ENCODE measurements at regions not wholly inside any gene's neighbourhood (a gene's known extent, or its start where the extent isn't known, plus 50 kb on each side); places are given as distances from the start of the nearest gene placed in this dataset.
A peak's percentile ranks its signal among the peaks of the same experiment; 100 is the strongest.

DNA sequence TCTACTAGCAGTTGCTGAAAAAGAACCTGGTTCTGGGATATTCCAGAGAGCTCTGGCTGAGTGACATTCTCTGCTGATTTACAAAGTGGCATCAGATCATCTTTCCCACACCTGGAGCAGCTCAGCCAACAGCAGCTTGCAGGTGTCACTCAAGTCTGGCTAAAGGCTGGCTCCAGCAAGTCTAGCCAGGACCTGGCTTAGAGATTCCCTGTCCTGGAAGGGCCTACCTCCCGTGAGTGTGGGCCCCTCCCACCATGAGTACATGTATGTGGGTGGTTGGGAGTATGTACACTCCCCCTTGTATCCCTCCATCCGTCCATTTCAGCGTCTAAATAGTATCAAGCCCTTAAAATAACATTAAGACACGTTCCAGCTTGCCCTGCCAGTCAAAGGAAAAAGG is 539.3 kb upstream of the ID4 start:
- peak; percentile 68 for DNase-seq (ENCODE audit: low read depth, low spot score)
- H3K27ac ChIP-seq: no peak overlapping the region

DNA sequence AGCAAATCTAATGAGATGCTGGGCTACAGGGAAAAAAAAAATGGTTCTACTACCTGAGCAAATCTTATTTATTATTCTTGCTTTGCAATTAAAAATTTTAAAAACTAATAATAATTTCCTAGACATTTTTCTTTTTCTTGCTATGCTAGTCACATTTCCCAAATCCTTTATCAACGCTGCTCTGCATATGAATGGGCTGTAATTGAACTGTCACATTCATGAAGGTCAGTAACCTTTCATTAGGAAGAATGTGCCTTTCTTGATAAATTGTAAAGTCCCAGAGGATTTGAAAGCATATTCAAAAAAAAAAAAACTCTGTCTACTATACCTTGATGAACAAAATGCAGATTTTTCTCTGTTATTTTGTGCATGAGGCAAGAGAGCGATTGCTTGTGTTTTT is 538.7 kb upstream of the ID4 start:
- no peak overlapping the region for H3K27ac ChIP-seq
- no peak for DNase-seq (ENCODE audit: low read depth, low spot score)

DNA sequence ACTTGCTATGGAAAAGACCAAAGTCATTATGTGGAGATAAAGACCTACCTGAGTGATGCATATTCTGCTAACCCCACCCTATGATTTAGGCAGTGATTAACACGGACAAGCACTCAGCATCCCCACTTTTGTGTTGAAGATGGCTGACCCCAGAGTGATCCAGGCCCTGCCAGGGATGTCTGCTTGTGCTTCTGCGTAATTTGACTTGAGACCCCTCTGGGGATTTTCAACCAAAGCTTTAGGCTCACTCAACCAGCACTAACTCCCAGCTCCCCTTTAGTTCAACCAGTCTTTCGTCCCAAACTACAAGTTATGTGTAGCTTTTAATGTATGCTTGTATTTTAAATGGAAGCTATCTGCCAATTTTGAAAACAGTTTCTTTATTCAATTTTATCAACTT is 538.0 kb upstream of the ID4 start:
- DNase-seq (ENCODE audit: low read depth, low spot score): no peak
- no peak overlapping the region for H3K27ac ChIP-seq

DNA sequence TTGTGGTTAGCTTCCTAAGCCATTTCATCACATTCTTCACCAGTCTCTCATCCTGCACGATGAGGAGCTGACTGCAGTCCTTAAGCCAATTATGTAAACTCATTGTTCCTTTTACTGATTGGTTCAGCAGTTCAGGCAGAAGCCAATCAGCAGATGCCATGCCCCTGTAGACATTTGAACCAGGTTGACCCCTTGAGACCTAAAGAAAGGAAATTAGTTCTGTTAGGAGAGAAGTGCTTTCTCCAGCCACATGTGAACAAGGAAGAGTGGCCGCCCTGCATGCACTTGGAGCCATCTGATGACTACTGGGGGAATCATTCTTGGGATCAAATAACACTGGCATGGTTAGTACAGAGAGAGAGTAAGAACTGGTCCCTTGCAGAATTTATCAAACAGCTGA is 535.2 kb upstream of the ID4 start:
- DNase-seq (ENCODE audit: low read depth, low spot score): no peak
- peak overlapping the region; percentile 48 for H3K27ac ChIP-seq

- no peak for DNase-seq (ENCODE audit: low read depth, low spot score)
- no peak overlapping the region for H3K27ac ChIP-seq
Observed at GRCh38 chr6:19303383-19303782, 533.8 kb upstream of the ID4 start.

DNA sequence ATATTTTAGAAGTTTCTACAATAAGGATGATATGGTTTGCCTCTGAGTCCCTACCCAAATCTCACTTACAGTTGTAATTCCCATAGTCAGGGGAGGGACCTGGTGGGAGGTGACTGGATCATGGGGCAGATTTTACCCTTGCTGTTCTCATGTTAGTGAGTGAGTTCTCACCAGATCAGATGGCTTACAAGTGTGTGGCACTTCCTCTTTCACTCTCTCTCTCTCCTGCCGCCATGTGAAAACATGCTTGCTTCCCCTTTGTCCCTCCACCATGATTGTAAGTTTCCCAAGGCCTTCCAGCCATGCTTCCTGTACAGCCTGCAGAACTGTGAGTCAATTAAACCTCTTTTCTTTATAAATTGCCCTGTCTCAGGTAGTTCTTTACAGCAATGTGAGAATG is 527.5 kb upstream of the ID4 start:
- H3K27ac ChIP-seq: no peak overlapping the region
- no peak for DNase-seq (ENCODE audit: low read depth, low spot score)

DNA sequence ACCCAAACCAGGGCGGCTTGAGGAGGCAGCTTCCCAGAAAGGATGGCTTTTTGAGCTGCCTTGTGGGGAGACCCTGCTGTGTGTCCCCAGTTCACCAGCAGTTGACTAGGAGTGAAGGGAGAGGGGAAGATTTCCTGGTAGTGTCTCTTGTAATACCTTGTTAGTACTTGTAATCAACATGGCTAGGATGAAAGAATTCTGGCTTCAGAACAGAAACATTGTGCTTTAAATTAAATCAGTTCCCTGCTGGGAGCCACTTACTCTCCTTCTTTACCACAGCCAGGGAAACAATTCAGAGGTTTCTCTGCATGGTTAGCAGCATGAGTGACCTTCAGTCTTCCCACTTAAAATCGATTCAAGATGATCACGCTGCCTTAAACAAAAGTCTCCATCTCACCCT is 525.4 kb upstream of the ID4 start:
- no peak overlapping the region for H3K27ac ChIP-seq
- DNase-seq (ENCODE audit: low read depth, low spot score): no peak

GRCh38 chr6:19312241-19312978 is 524.8 kb upstream of the ID4 start:
- H3K27ac ChIP-seq: no peak overlapping the region
- DNase-seq (ENCODE audit: low read depth, low spot score): no peak

- no peak overlapping the region for H3K27ac ChIP-seq
- DNase-seq (ENCODE audit: low read depth, low spot score): no peak
Observed at GRCh38 chr6:19317431-19317986, 519.7 kb upstream of the ID4 start.

GRCh38 chr6:19319005-19319404 is 518.2 kb upstream of the ID4 start:
- no peak overlapping the region for H3K27ac ChIP-seq
- DNase-seq (ENCODE audit: low read depth, low spot score): no peak

DNA sequence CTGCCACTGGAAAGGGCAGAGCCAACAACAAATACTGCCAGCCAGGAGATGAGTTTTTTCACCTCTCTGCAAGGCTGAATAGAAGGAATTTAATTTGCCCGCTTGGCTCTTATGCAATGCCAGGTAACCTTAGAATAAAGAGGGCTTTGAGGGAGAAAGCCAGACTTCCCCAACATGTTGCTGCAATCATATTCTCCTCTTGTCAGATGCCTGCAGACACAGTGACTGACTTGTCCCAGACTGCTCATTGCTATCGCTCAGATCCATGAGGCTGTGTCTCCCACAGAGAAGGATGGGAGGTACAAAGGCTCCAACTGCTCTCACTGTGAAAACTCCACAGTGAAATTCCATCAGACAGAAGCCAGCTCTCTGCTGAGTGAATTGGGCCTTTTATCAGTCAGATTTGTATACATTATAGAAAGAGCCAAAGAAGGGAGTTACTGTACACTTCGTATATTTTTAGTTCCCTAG is 517.0 kb upstream of the ID4 start:
- no peak overlapping the region for H3K27ac ChIP-seq
- DNase-seq (ENCODE audit: low read depth, low spot score): no peak

- DNase-seq (ENCODE audit: low read depth, low spot score): no peak
Observed at GRCh38 chr6:19322691-19323485, 514.3 kb upstream of the ID4 start.

DNA sequence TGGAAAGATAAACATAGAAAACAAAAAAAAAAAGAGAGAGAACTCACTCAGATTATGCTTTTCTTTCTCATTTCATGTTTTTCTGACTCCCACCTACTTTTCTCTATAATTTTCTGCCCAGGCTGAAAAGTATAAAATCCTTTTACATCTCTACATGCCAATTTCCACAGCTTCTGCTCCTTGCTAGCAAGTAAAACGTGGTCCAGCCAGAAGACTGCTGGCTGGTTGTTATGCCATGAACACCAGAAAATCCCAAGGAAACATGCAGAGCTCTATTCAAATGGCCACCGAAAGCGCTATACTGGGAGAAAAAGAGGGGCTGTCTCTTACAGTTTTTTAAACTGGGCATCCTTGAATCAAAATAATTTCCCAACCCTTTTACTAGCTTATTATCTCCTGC is 512.8 kb upstream of the ID4 start:
- DNase-seq (ENCODE audit: low read depth, low spot score): no peak
- no peak overlapping the region for H3K27ac ChIP-seq

More at GRCh38 chr6:19322691-19323485, 514.3 kb upstream of the ID4 start:
- H3K27ac ChIP-seq: no peak overlapping the region

GRCh38 chr6:19325335-19325789 is 511.8 kb upstream of the ID4 start:
- no peak overlapping the region for H3K27ac ChIP-seq
- DNase-seq (ENCODE audit: low read depth, low spot score): no peak

- no peak for DNase-seq (ENCODE audit: low read depth, low spot score)
Observed at GRCh38 chr6:19327241-19327640, 509.9 kb upstream of the ID4 start.

DNA sequence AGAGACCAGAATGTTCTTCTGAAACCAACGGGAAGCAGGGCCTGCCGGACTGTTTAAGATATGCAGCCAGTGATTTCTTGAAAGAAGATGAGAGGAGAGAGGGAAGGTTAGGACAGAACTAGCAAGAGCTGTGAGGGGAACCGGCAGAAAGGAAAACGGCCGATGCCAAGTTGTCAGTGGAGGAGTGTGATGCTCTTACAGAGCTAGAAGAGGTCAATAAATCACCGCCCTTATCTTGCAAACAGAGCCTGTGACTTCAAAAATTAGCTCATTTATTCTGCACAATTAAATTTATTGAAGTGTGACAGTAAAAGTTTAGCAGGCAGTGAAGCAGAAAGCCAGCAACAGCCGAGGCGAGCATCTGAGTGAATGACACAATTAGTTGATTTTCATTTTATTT is 509.5 kb upstream of the ID4 start:
- no peak for DNase-seq (ENCODE audit: low read depth, low spot score)
- peak overlapping the region; percentile 7 for H3K27ac ChIP-seq

More at GRCh38 chr6:19327241-19327640, 509.9 kb upstream of the ID4 start:
- peak overlapping the region; percentile 7 for H3K27ac ChIP-seq

- no peak for DNase-seq (ENCODE audit: low read depth, low spot score)
- no peak overlapping the region for H3K27ac ChIP-seq
Observed at GRCh38 chr6:19329078-19329477, 508.1 kb upstream of the ID4 start.

- peak overlapping the region; percentile 48 for H3K27ac ChIP-seq
- no peak for DNase-seq (ENCODE audit: low read depth, low spot score)
Observed at GRCh38 chr6:19331089-19331488, 506.1 kb upstream of the ID4 start.

- H3K27ac ChIP-seq: no peak overlapping the region
- no peak for DNase-seq (ENCODE audit: low read depth, low spot score)
Observed at GRCh38 chr6:19332806-19333460, 504.2 kb upstream of the ID4 start.

- H3K27ac ChIP-seq: no peak overlapping the region
- peak; percentile 59 for DNase-seq (ENCODE audit: low read depth, low spot score)
Observed at GRCh38 chr6:19333936-19334335, 503.2 kb upstream of the ID4 start.

DNA sequence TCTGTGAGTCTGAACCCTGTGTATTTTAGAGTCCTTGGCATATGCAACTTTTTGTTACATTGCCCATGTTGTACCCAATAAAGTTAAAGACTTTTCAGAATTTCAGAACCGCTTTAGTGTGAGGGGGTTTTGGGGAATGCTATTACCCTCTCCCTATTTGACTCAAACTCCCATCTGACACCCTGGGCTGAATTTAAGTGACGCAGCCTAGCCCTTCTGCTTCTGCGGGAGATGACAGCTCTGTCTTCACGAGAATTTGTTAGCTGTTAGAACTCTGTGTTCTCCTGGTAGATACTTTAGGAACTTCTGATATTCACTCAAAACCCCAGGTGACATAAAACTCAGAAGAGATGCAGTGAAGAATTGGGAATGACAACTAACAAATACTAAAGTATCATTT is 500.6 kb upstream of the ID4 start:
- H3K27ac ChIP-seq: no peak overlapping the region
- no peak for DNase-seq (ENCODE audit: low read depth, low spot score)

Data from epithelial cell of prostate (primary cell).